Uterus (tissue), 2 donors: ENCODE measurements at regions not wholly inside any gene's neighbourhood (a gene's known extent, or its start where the extent isn't known, plus 50 kb on each side); places are given as distances from the start of the nearest gene placed in this dataset.

Source experiments
- POLR2A ChIP-seq, 2 donors: fragments of 450-650 bp; IDR thresholded peaks; one replicate each; pipeline ENCODE4 v1.6.1; 2016; ENCODE audit warnings: antibody characterized with exemption in 2 of 2, mild to moderate bottlenecking in 1 of 2, moderate library complexity in 1 of 2
- TF ChIP-seq, protein P1 (sequence below), 4 experiments: fragments of 200-600 bp in 2 of 4; fragments of 450-650 bp in 2 of 4; sonication (generic) in 2 of 4; IDR thresholded peaks; one replicate each; pipeline ENCODE4 v1.5.1; 2016 to 2019; ENCODE audit warnings: antibody characterized with exemption in 4 of 4, mild to moderate bottlenecking in 2 of 4, moderate library complexity in 1 of 4

DNA sequence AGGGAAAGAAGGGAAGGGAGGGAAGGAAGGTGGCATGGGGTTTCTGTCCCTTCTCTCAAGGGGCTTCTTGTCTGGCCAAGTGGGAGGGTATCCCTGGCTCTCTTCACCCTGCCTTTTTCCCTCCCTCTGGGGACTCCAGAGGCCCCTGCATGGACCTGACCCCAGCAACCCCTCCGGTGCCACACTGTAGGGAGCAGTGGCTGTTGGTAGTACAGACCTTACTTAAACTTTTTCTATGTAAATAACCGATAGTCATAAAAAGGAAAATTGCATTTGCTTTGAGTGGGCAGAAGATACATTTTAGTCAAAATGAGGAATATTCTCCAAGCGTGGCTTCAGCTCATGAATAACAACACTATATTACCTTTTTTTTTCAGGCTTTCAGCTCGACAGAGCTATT lies 1384.0 kb downstream of the BRD1 start:
- no peak for TF ChIP-seq POLR2A (IDR thresholded peaks at IDR 0.05)
- TF ChIP-seq, protein P1, sequence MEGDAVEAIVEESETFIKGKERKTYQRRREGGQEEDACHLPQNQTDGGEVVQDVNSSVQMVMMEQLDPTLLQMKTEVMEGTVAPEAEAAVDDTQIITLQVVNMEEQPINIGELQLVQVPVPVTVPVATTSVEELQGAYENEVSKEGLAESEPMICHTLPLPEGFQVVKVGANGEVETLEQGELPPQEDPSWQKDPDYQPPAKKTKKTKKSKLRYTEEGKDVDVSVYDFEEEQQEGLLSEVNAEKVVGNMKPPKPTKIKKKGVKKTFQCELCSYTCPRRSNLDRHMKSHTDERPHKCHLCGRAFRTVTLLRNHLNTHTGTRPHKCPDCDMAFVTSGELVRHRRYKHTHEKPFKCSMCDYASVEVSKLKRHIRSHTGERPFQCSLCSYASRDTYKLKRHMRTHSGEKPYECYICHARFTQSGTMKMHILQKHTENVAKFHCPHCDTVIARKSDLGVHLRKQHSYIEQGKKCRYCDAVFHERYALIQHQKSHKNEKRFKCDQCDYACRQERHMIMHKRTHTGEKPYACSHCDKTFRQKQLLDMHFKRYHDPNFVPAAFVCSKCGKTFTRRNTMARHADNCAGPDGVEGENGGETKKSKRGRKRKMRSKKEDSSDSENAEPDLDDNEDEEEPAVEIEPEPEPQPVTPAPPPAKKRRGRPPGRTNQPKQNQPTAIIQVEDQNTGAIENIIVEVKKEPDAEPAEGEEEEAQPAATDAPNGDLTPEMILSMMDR (IDR thresholded peaks at IDR 0.05), result no peak
